IMR-90 (cell line): ENCODE measurements at regions not wholly inside any gene's neighbourhood (a gene's known extent, or its start where the extent isn't known, plus 50 kb on each side); places are given as distances from the start of the nearest gene placed in this dataset.

Source experiments
- ATAC-seq: fragments of 200-7000 bp; cut with Tn5 transposase; 2 replicates; pipeline ENCODE4 v1.9.1; 2020; ENCODE audit warnings: low read depth, mild to moderate bottlenecking, moderate library complexity
- BruUV-seq: library from RNA; stranded (reverse); fragments of 400-500 nt; replicated peaks from 2 replicates; lab custom pipeline; 2021; lab: Mats Ljungman, UMichigan
- CTCF ChIA-PET: fragments of 300-600 bp; formaldehyde crosslinking; extraction: SDS; loops from one replicate; lab custom pipeline; 2021; ENCODE audit warnings: antibody characterized with exemption; lab: Yijun Ruan, JAX
- POLR2A ChIA-PET: fragments of 300-600 bp; sonication (Branson Sonifier 250); formaldehyde crosslinking; loops from one replicate; lab custom pipeline; 2022; ENCODE audit warnings: antibody characterized with exemption; ENCODE audit not compliant: unreplicated experiment; lab: Charles Lee
- DNase-seq: peaks from one replicate; pipeline ENCODE4 v3.0.0; 2013
- H2AFZ ChIP-seq: replicated peaks from 2 replicates; pipeline ENCODE3; 2013; ENCODE audit warnings: low read length, mild to moderate bottlenecking; ENCODE audit not compliant: poor library complexity
- H2AK5ac ChIP-seq: 2 replicates; pipeline ENCODE4 v1.6.1; 2013; ENCODE audit warnings: low read depth, low read length, inconsistent platforms
- H2AK9ac ChIP-seq: replicated peaks from 2 replicates; pipeline ENCODE3; 2013; ENCODE audit warnings: mild to moderate bottlenecking, low read depth, low read length, moderate library complexity; ENCODE audit not compliant: poor library complexity
- H2BK120ac ChIP-seq: 2 replicates; pipeline ENCODE4 v1.6.1; 2013; ENCODE audit warnings: low read depth, low read length, inconsistent platforms
- H2BK15ac ChIP-seq: 3 replicates; pipeline ENCODE4 v1.6.1; 2013; ENCODE audit warnings: low read depth, low read length, inconsistent platforms
- H2BK20ac ChIP-seq: 2 replicates; pipeline ENCODE4 v1.6.1; 2013; ENCODE audit warnings: low read depth, mild to moderate bottlenecking, inconsistent platforms, low read length, moderate library complexity
- H2BK5ac ChIP-seq: 2 replicates; pipeline ENCODE4 v1.6.1; 2013; ENCODE audit warnings: mild to moderate bottlenecking, low read depth, low read length, inconsistent platforms; ENCODE audit not compliant: poor library complexity, severe bottlenecking
- H3K14ac ChIP-seq: replicated peaks from 2 replicates; pipeline ENCODE4 v1.6.1; 2013; ENCODE audit warnings: low read depth, low read length, inconsistent platforms
- H3K18ac ChIP-seq: 2 replicates; pipeline ENCODE4 v1.6.1; 2013; ENCODE audit warnings: low read depth, low read length, control low read depth
- H3K23ac ChIP-seq: 2 replicates; pipeline ENCODE4 v1.6.1; 2013; ENCODE audit warnings: low read depth, low read length, inconsistent platforms
- H3K27ac ChIP-seq: 2 replicates; pipeline ENCODE4 v1.5.1; 2013; ENCODE audit warnings: mild to moderate bottlenecking, control low read depth, low read length; ENCODE audit not compliant: insufficient read depth
- H3K27me3 ChIP-seq: 2 replicates; pipeline ENCODE4 v1.6.1; 2013; ENCODE audit warnings: low read length; ENCODE audit not compliant: control insufficient read depth, insufficient read depth
- H3K36me3 ChIP-seq: 2 replicates; pipeline ENCODE4 v1.6.1; 2013; ENCODE audit warnings: low read length, mixed read lengths; ENCODE audit not compliant: control insufficient read depth, insufficient read depth
- H3K4ac ChIP-seq: 2 replicates; pipeline ENCODE4 v1.6.1; 2013; ENCODE audit warnings: low read depth, low read length, inconsistent platforms
- H3K4me1 ChIP-seq: 2 replicates; pipeline ENCODE4 v1.6.1; 2013; ENCODE audit warnings: low read length, mixed read lengths; ENCODE audit not compliant: control insufficient read depth, insufficient read depth
- H3K4me2 ChIP-seq: 2 replicates; pipeline ENCODE4 v1.6.1; 2013; ENCODE audit warnings: low read depth, mild to moderate bottlenecking, control low read depth, low read length, moderate library complexity
- H3K4me3 ChIP-seq: 2 replicates; pipeline ENCODE4 v1.5.1; 2013; ENCODE audit warnings: low read depth, mild to moderate bottlenecking, control low read depth, low read length, moderate library complexity; ENCODE audit not compliant: insufficient read depth
- H3K56ac ChIP-seq: 2 replicates; pipeline ENCODE4 v1.6.1; 2013; ENCODE audit warnings: low read length, inconsistent platforms; ENCODE audit not compliant: insufficient read depth; ENCODE audit errors: extremely low read depth
- H3K79me1 ChIP-seq, 2 experiments: 2 replicates each; pipeline ENCODE4 v1.6.1; 2013; ENCODE audit warnings: low read length in 2 of 2, inconsistent platforms in 1 of 2, low read depth in 1 of 2
- H3K9ac ChIP-seq: 2 replicates; pipeline ENCODE4 v1.6.1; 2013; ENCODE audit warnings: low read depth, low read length, control low read depth
- H3K9me1 ChIP-seq: 2 replicates; pipeline ENCODE4 v1.6.1; 2013; ENCODE audit warnings: low read length, inconsistent platforms; ENCODE audit not compliant: insufficient read depth
- H3K9me3 ChIP-seq: 2 replicates; pipeline ENCODE4 v1.6.1; 2013; ENCODE audit warnings: low read length; ENCODE audit not compliant: control insufficient read depth, insufficient read depth
- H4K20me1 ChIP-seq: 2 replicates; pipeline ENCODE4 v1.6.1; 2013; ENCODE audit warnings: low read length, inconsistent platforms; ENCODE audit not compliant: insufficient read depth
- H4K5ac ChIP-seq: 2 replicates; pipeline ENCODE4 v1.6.1; 2013; ENCODE audit warnings: mild to moderate bottlenecking, low read depth, low read length, control low read depth
- H4K8ac ChIP-seq, 2 experiments: 2 replicates each; pipeline ENCODE4 v1.6.1; 2013; ENCODE audit warnings: low read depth in 2 of 2, low read length in 2 of 2, control low read depth in 1 of 2, inconsistent platforms in 1 of 2
- H4K91ac ChIP-seq: 2 replicates; pipeline ENCODE4 v1.6.1; 2013; ENCODE audit warnings: low read depth, low read length, inconsistent platforms; ENCODE audit not compliant: insufficient read depth
- BHLHE40 ChIP-seq: fragments of 150-350 bp; IDR thresholded peaks from 2 replicates; pipeline ENCODE4 v1.6.1; 2016; ENCODE audit warnings: mild to moderate bottlenecking, low read depth, low read length
- CEBPB ChIP-seq: IDR thresholded peaks from 2 replicates; pipeline ENCODE4 v1.6.1; 2012; ENCODE audit warnings: low read depth, low read length, improper control_type of control experiment
- CHD1 ChIP-seq: IDR thresholded peaks from 2 replicates; pipeline ENCODE4 v1.6.1; 2012; ENCODE audit warnings: low read depth, low read length, improper control_type of control experiment
- CTCF ChIP-seq: conservative IDR thresholded peaks from 2 replicates; pipeline ENCODE4 v1.5.1; 2012; ENCODE audit warnings: mild to moderate bottlenecking, low read depth, low read length, improper control_type of control experiment
- ELK1 ChIP-seq: fragments of 150-350 bp; IDR thresholded peaks from 2 replicates; pipeline ENCODE4 v1.6.1; 2016; ENCODE audit warnings: low read depth, mild to moderate bottlenecking, low read length, moderate library complexity, borderline replicate concordance
- FOS ChIP-seq: fragments of 150-350 bp; IDR thresholded peaks from 2 replicates; pipeline ENCODE4 v1.6.1; 2016; ENCODE audit warnings: low read depth, low read length
- MAFK ChIP-seq: IDR thresholded peaks from 2 replicates; pipeline ENCODE4 v1.6.1; 2012; ENCODE audit warnings: low read depth, low read length, improper control_type of control experiment
- MAZ ChIP-seq: IDR thresholded peaks from 2 replicates; pipeline ENCODE4 v1.6.1; 2012; ENCODE audit warnings: low read depth, mild to moderate bottlenecking, low read length, improper control_type of control experiment, moderate library complexity, borderline replicate concordance
- MXI1 ChIP-seq: IDR thresholded peaks from 2 replicates; pipeline ENCODE4 v1.6.1; 2012; ENCODE audit warnings: low read depth, mild to moderate bottlenecking, low read length, moderate library complexity, borderline replicate concordance
- NFE2L2 ChIP-seq: fragments of 150-350 bp; IDR thresholded peaks from 2 replicates; pipeline ENCODE4 v1.6.1; 2016; ENCODE audit warnings: low read depth, mild to moderate bottlenecking, low read length
- POLR2A ChIP-seq: IDR thresholded peaks from 2 replicates; pipeline ENCODE4 v1.6.1; 2012; ENCODE audit warnings: mild to moderate bottlenecking, low read depth, low read length
- RAD21 ChIP-seq: IDR thresholded peaks from 2 replicates; pipeline ENCODE4 v1.6.1; 2012; ENCODE audit warnings: low read length, improper control_type of control experiment
- RCOR1 ChIP-seq: IDR thresholded peaks from 2 replicates; pipeline ENCODE4 v1.6.1; 2012; ENCODE audit warnings: mild to moderate bottlenecking, low read length, improper control_type of control experiment; ENCODE audit not compliant: insufficient replicate concordance
- SMC3 ChIP-seq: fragments of 150-350 bp; IDR thresholded peaks from 2 replicates; pipeline ENCODE4 v1.6.1; 2016; ENCODE audit warnings: low read depth, mild to moderate bottlenecking, antibody characterized with exemption, low read length, moderate library complexity
- USF2 ChIP-seq: fragments of 150-350 bp; IDR thresholded peaks from 2 replicates; pipeline ENCODE4 v1.6.1; 2017; ENCODE audit warnings: mild to moderate bottlenecking, antibody characterized with exemption, low read length, low read depth
- WGBS, 2 experiments: methylation state at CpG; one replicate each; pipeline versions ENCODE4 v1.1.5 to v1.1.7; 2013; ENCODE audit warnings: missing lambda C conversion rate in 2 of 2; ENCODE audit not compliant: insufficient read length in 1 of 2; ENCODE audit errors: extremely low coverage in 2 of 2; 5-methylcytosine and 5-hydroxymethylcytosine counted together
- dilution Hi-C: fragments of 300-500 bp; cut with HindIII; formaldehyde crosslinking; loops from one replicate; pipeline ENCODE4 v1.14.3; 2018; ENCODE audit warnings: low sequenced_read_pairs; ENCODE audit not compliant: unreplicated experiment
- in situ Hi-C: fragments of 300-500 bp; cut with MboI; formaldehyde crosslinking; loops from 3 replicates; pipeline ENCODE4 v1.14.3; 2019; ENCODE audit warnings: low sequenced_read_pairs, inconsistent platforms, mixed read lengths
- intact Hi-C: fragments of 100-400 bp; cut with micrococcal nuclease; formaldehyde crosslinking; loops from 2 replicates; pipeline ENCODE4 v1.10.0; 2022

- Histone ChIP-seq H3K23ac (no peak overlapping the region), H2BK120ac (no peak overlapping the region), H3K18ac (no peak overlapping the region), H2BK15ac (no peak overlapping the region), H3K79me1 (no peaks in the 10 kb centered on the region), H2AK9ac (no peak overlapping the region), H3K4me2 (no peak overlapping the region), H3K4me1 (no peaks in the 10 kb centered on the region), H3K14ac (no peak overlapping the region), H2BK20ac (no peak overlapping the region), H3K9me3 (no peaks in the 10 kb centered on the region), H3K27ac (no peak overlapping the region), H2BK5ac (no peak overlapping the region), H4K20me1 (no peaks in the 10 kb centered on the region), H3K9ac (no peak overlapping the region), H3K4me3 (no peak overlapping the region), H4K91ac (no peak overlapping the region), H3K27me3 (no peaks in the 10 kb centered on the region), H4K8ac (no peak overlapping the region), H2AK5ac (no peak overlapping the region), H3K9me1 (no peaks in the 10 kb centered on the region), H3K4ac (no peak overlapping the region), H3K36me3 (no peaks in the 10 kb centered on the region), H3K56ac (no peak overlapping the region), H2AFZ (no peak overlapping the region), H4K5ac (no peak overlapping the region)
- CTCF ChIA-PET = no interaction called here
- in situ Hi-C loops = no loop called here
- intact Hi-C loops = no loop called here
- WGBS, 2 experiments = 59 to 100% methylated on average over 2 to 5 of the region's 6 CpGs
- no TSS peak for BruUV-seq
- DNase-seq = no peak
- TF ChIP-seq MXI1 (no peak), CTCF (no peak), MAFK (no peak), NFE2L2 (no peak), CEBPB (no peak), BHLHE40 (no peak), SMC3 (no peak), MAZ (no peak), RAD21 (no peak), POLR2A (no peak), CHD1 (no peak), FOS (no peak), ELK1 (no peak), RCOR1 (no peak), USF2 (no peak)
- no peak for ATAC-seq
- POLR2A ChIA-PET = no interaction called here
- dilution Hi-C loops = no loop called here
Measured at GRCh38 chr12:70042675-70043074, 200.6 kb upstream of the CNOT2 start.
